Stimulated activated CD4-positive, alpha-beta T cell treated with anti-CD3 and anti-CD28 coated beads, Interleukin-1b, Interleukin-23, amount 100 ng/mL, for 1 hour (primary cell): ENCODE measurements at regions not wholly inside any gene's neighbourhood (a gene's known extent, or its start where the extent isn't known, plus 50 kb on each side); places are given as distances from the start of the nearest gene placed in this dataset.

ENCODE experiments used
- DNase-seq, 2 donors: peaks; one replicate each; pipeline ENCODE4 v3.0.0-alpha.2; 2020; ENCODE audit warnings: low read depth in 2 of 2

- no peak for DNase-seq
These were observed 516.2 kb downstream of the CDH26 start for GRCh38 chr20:60474385-60474910.

- no peak for DNase-seq
These were observed 517.8 kb downstream of the CDH26 start for GRCh38 chr20:60476045-60476444.

GRCh38 chr20:60477958-60478357, 519.7 kb downstream of the CDH26 start:
- DNase-seq, result no peak

GRCh38 chr20:60478533-60478932, 520.3 kb downstream of the CDH26 start:
- no peak for DNase-seq

GRCh38 chr20:60480950-60481742, 522.9 kb downstream of the CDH26 start:
- no peak for DNase-seq

- DNase-seq, result no peak
These were observed 523.5 kb downstream of the CDH26 start for GRCh38 chr20:60481743-60482133.

- no peak for DNase-seq
These were observed 524.2 kb downstream of the CDH26 start for GRCh38 chr20:60482221-60483008.

GRCh38 chr20:60483371-60483770, 525.1 kb downstream of the CDH26 start:
- DNase-seq, result no peak

GRCh38 chr20:60484316-60484715, 526.1 kb downstream of the CDH26 start:
- no peak for DNase-seq

- DNase-seq, result no peak
These were observed 527.0 kb downstream of the CDH26 start for GRCh38 chr20:60485012-60485760.

GRCh38 chr20:60486315-60486714, 528.1 kb downstream of the CDH26 start:
- DNase-seq, result no peak

GRCh38 chr20:60486937-60487336, 528.7 kb downstream of the CDH26 start:
- DNase-seq, result no peak

GRCh38 chr20:60490217-60491050, 532.2 kb downstream of the CDH26 start:
- no peak for DNase-seq

GRCh38 chr20:60491051-60491581, 532.9 kb downstream of the CDH26 start:
- no peak for DNase-seq

- DNase-seq, result no peak
These were observed 536.3 kb downstream of the CDH26 start for GRCh38 chr20:60494476-60494875.

GRCh38 chr20:60497298-60498035, 539.2 kb downstream of the CDH26 start:
- no peak for DNase-seq

GRCh38 chr20:60500038-60500701, 541.9 kb downstream of the CDH26 start:
- no peak for DNase-seq

- DNase-seq, result no peak
These were observed 542.8 kb downstream of the CDH26 start for GRCh38 chr20:60501048-60501447.

GRCh38 chr20:60502881-60503280, 544.7 kb downstream of the CDH26 start:
- DNase-seq, result no peak

GRCh38 chr20:60505423-60505822, 547.2 kb downstream of the CDH26 start:
- no peak for DNase-seq
